ENCODE measurements at regions not wholly inside any gene's neighbourhood (a gene's known extent, or its start where the extent isn't known, plus 50 kb on each side); places are given as distances from the start of the nearest gene placed in this dataset.

GRCh38 chr6:165091121-165091785 is 218.2 kb downstream of the C6orf118 start (continued):
- TF ChIP-seq SLC30A9 (CRISPR knock-in tag; IDR thresholded peaks at IDR 0.05): no peak

GRCh38 chr6:165090242-165090641 is 219.2 kb downstream of the C6orf118 start:
- CTCF ChIA-PET (ENCODE audit: low intra/inter-chr PET ratio): no interaction called here
- no peak for FAIRE-seq
- H2AFZ ChIP-seq (ENCODE audit: low read depth, low read length): no peak overlapping the region
- H3K4me3 ChIP-seq: no peak overlapping the region
- POLR2A ChIA-PET: no interaction called here
- in situ Hi-C loops (cut with MboI) (no loop called here), intact Hi-C loops (cut with micrococcal nuclease) (no loop called here)
- no peaks in the 10 kb centered on the region for H3K9me3 ChIP-seq (replicated peaks; ENCODE audit: control insufficient read depth, insufficient read depth, low read depth, low read length)
- no peak for ATAC-seq
- no peaks in the 10 kb centered on the region for H3K36me3 ChIP-seq (ENCODE audit: control insufficient read depth, insufficient read depth, low read length)
- WGBS (ENCODE audit: insufficient coverage, low coverage, missing lambda C conversion rate): under 1% methylated on average over 8 of the region's 8 CpGs
- H3K9ac ChIP-seq (ENCODE audit: insufficient read depth in 1 of 2, low read depth in 2 of 2, low read length in 2 of 2): no peak overlapping the region
- H3K4me2 ChIP-seq (ENCODE audit: insufficient read depth, low read length): no peak overlapping the region
- H3K27ac ChIP-seq (ENCODE audit: extremely low read depth, low read depth, low read length): no peak overlapping the region
- no peaks in the 10 kb centered on the region for H3K79me2 ChIP-seq (ENCODE audit: control insufficient read depth, insufficient read depth, low read length)
- H3K27me3 ChIP-seq (ENCODE audit: control insufficient read depth in 2 of 2, insufficient read depth in 2 of 2, low read length in 2 of 2): no peaks in the 10 kb centered on the region
- no peaks in the 10 kb centered on the region for H4K20me1 ChIP-seq (replicated peaks; ENCODE audit: control insufficient read depth, insufficient read depth, low read length)
- TF ChIP-seq IFI16 (CRISPR knock-in tag; IDR thresholded peaks at IDR 0.05): no peak
- no peak for TF ChIP-seq MTA2 (IDR thresholded peaks at IDR 0.05; ENCODE audit: low read depth)
- TF ChIP-seq PYGO2 (tag; IDR thresholded peaks at IDR 0.05): no peak
- no peak for TF ChIP-seq MLX (CRISPR knock-in tag; conservative IDR thresholded peaks at IDR 0.05)
- no peak for TF ChIP-seq HDAC1 (IDR thresholded peaks at IDR 0.05)
- no peak for TF ChIP-seq BMI1 (IDR thresholded peaks at IDR 0.05; ENCODE audit: low read length)
- no peak for TF ChIP-seq MAFF (IDR thresholded peaks at IDR 0.05; ENCODE audit: low read length)
- BruUV-seq (replicated peaks): no TSS peak
- no peaks in the 10 kb centered on the region for H3K9me1 ChIP-seq (ENCODE audit: control insufficient read depth, insufficient read depth, low read length)
- no peaks in the 10 kb centered on the region for H3K4me1 ChIP-seq (replicated peaks in 1 of 2; ENCODE audit: control insufficient read depth in 2 of 2, insufficient read depth in 2 of 2, low read length in 2 of 2)
- no peak for DNase-seq (ENCODE audit: extremely low read depth in 1 of 4, low spot score in 3 of 4)

All from K562 (cell line).